ENCODE measurements at regions not wholly inside any gene's neighbourhood (a gene's known extent, or its start where the extent isn't known, plus 50 kb on each side); places are given as distances from the start of the nearest gene placed in this dataset.

DNA sequence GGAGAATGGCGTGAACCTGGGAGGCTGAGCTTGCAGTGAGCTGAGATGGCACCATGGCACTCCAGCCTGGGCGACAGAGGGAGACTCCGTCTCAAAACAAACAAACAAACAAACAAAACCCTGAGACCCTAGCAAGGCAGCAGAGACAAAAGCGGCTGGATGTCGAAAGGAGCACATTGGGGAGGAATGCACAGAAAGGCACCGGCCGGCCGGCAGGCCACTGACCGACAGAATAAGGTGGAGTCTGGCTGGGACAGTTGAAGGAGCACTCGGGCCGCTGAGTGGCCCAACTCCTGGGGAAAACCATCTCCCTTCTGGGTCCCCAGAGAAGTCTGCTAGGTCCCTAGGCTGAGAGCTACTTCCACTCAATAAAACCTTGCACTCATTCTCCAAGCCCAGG, 256.2 kb downstream of the KIF21A start (continued):
- no peak for TF ChIP-seq HNF4A (conservative IDR thresholded peaks at IDR 0.05)

DNA sequence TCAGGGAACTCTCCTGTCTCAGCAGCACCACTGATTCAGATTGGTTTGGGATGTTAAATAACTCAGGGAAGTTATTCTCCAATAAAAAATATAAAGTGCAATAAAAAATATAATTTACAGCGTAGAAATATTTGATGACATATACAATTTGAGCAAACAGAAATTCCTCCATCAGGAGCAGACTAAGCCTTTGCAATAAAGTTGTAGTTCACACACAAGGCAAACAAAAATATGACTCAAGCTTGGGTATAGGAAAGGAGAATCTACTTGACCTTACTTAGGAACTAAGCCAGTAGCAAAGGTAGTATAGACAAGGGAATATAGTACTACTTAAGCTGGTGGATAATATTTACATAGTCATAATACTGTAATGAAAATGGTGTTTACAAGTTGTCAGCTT, 264.1 kb downstream of the KIF21A start:
- no peak overlapping the region for H3K27ac ChIP-seq (ENCODE audit: low read depth in 1 of 2, low read length in 2 of 2)
- no peaks in the 10 kb centered on the region for H3K36me3 ChIP-seq (ENCODE audit: control insufficient read depth in 4 of 4, insufficient read depth in 3 of 4, low read depth in 1 of 4, low read length in 3 of 4)
- TF ChIP-seq FOXA1 (IDR thresholded peaks at IDR 0.05), result no peak
- no peak for TF ChIP-seq RXRA (IDR thresholded peaks at IDR 0.05)
- TF ChIP-seq HNF4G (IDR thresholded peaks at IDR 0.05), result no peak
- no peak for TF ChIP-seq YY1 (IDR thresholded peaks at IDR 0.05)
- no peak for TF ChIP-seq NR2F2 (IDR thresholded peaks at IDR 0.05)
- TF ChIP-seq GABPA (IDR thresholded peaks at IDR 0.05 in 1 of 2, conservative IDR thresholded peaks at IDR 0.05 in 1 of 2), result no peak
- no peak for TF ChIP-seq MAX (IDR thresholded peaks at IDR 0.05)
- TF ChIP-seq, protein P1, sequence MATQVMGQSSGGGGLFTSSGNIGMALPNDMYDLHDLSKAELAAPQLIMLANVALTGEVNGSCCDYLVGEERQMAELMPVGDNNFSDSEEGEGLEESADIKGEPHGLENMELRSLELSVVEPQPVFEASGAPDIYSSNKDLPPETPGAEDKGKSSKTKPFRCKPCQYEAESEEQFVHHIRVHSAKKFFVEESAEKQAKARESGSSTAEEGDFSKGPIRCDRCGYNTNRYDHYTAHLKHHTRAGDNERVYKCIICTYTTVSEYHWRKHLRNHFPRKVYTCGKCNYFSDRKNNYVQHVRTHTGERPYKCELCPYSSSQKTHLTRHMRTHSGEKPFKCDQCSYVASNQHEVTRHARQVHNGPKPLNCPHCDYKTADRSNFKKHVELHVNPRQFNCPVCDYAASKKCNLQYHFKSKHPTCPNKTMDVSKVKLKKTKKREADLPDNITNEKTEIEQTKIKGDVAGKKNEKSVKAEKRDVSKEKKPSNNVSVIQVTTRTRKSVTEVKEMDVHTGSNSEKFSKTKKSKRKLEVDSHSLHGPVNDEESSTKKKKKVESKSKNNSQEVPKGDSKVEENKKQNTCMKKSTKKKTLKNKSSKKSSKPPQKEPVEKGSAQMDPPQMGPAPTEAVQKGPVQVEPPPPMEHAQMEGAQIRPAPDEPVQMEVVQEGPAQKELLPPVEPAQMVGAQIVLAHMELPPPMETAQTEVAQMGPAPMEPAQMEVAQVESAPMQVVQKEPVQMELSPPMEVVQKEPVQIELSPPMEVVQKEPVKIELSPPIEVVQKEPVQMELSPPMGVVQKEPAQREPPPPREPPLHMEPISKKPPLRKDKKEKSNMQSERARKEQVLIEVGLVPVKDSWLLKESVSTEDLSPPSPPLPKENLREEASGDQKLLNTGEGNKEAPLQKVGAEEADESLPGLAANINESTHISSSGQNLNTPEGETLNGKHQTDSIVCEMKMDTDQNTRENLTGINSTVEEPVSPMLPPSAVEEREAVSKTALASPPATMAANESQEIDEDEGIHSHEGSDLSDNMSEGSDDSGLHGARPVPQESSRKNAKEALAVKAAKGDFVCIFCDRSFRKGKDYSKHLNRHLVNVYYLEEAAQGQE (IDR thresholded peaks at IDR 0.05), result no peak
- TF ChIP-seq JUND (IDR thresholded peaks at IDR 0.05), result no peak
- TF ChIP-seq, protein P2, sequence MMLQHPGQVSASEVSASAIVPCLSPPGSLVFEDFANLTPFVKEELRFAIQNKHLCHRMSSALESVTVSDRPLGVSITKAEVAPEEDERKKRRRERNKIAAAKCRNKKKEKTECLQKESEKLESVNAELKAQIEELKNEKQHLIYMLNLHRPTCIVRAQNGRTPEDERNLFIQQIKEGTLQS (IDR thresholded peaks at IDR 0.05), result no peak
- no peak for TF ChIP-seq SP1 (IDR thresholded peaks at IDR 0.05)
- TF ChIP-seq TAF1 (conservative IDR thresholded peaks at IDR 0.05), result no peak
- no peaks in the 10 kb centered on the region for H3K27me3 ChIP-seq (ENCODE audit: control insufficient read depth in 4 of 4, insufficient read depth in 4 of 4, low read length in 3 of 4)
- DNase-seq (ENCODE audit: low spot score), result no peak
- no peak overlapping the region for H3K9ac ChIP-seq (ENCODE audit: low read depth in 1 of 2, low read length in 2 of 2)
- H3K4me1 ChIP-seq (ENCODE audit: control insufficient read depth in 4 of 4, insufficient read depth in 4 of 4, low read length in 3 of 4), result no peaks in the 10 kb centered on the region
- no peak overlapping the region for H3K4me3 ChIP-seq (ENCODE audit: low read depth in 1 of 3, low read length in 3 of 3)
- H3K9me3 ChIP-seq (ENCODE audit: control insufficient read depth in 4 of 4, low read length in 3 of 4), result no peaks in the 10 kb centered on the region
- 51% methylated on average over 1 of the region's 1 CpG for WGBS

DNA sequence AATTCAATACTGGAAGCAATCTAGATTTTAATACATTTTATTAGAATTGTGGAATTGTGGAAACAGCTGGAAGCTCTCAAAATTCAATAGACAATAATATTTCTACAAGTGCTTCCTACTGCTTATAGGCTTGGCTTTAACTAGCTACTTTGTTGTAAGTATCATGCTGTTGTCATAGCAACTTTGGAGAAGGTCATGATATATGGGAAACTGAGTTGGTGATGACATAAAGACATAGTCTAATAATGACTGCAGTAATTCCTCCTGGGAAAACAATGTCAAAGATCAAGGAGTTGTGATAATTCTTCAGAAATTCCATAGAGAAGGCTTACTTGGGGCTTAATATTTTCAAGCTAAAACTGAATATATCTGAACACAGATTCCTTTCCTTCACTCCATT, 266.6 kb downstream of the KIF21A start:
- H3K9ac ChIP-seq (ENCODE audit: low read depth in 1 of 2, low read length in 2 of 2), result no peak overlapping the region
- H3K27me3 ChIP-seq (ENCODE audit: control insufficient read depth in 4 of 4, insufficient read depth in 4 of 4, low read length in 3 of 4), result no peaks in the 10 kb centered on the region
- TF ChIP-seq HNF4A (conservative IDR thresholded peaks at IDR 0.05) (no peak), RXRA (IDR thresholded peaks at IDR 0.05) (no peak), MAX (IDR thresholded peaks at IDR 0.05) (no peak), CTCF (IDR thresholded peaks at IDR 0.05; ENCODE audit: low read depth, low read length, missing input control) (no peak), FOXA2 (IDR thresholded peaks at IDR 0.05) (no peak), TAF1 (conservative IDR thresholded peaks at IDR 0.05) (no peak), JUND (IDR thresholded peaks at IDR 0.05) (no peak), HNF4G (IDR thresholded peaks at IDR 0.05) (no peak), FOXA1 (IDR thresholded peaks at IDR 0.05) (no peak), RAD21 (IDR thresholded peaks at IDR 0.05) (no peak), GABPA (IDR thresholded peaks at IDR 0.05 in 1 of 2, conservative IDR thresholded peaks at IDR 0.05 in 1 of 2) (no peak)
- TF ChIP-seq, protein P2 (IDR thresholded peaks at IDR 0.05), result no peak
- TF ChIP-seq, protein P3, sequence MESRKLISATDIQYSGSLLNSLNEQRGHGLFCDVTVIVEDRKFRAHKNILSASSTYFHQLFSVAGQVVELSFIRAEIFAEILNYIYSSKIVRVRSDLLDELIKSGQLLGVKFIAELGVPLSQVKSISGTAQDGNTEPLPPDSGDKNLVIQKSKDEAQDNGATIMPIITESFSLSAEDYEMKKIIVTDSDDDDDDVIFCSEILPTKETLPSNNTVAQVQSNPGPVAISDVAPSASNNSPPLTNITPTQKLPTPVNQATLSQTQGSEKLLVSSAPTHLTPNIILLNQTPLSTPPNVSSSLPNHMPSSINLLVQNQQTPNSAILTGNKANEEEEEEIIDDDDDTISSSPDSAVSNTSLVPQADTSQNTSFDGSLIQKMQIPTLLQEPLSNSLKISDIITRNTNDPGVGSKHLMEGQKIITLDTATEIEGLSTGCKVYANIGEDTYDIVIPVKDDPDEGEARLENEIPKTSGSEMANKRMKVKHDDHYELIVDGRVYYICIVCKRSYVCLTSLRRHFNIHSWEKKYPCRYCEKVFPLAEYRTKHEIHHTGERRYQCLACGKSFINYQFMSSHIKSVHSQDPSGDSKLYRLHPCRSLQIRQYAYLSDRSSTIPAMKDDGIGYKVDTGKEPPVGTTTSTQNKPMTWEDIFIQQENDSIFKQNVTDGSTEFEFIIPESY (IDR thresholded peaks at IDR 0.05), result no peak
- TF ChIP-seq, protein P1 (IDR thresholded peaks at IDR 0.05), result no peak
- no peaks in the 10 kb centered on the region for H3K4me1 ChIP-seq (ENCODE audit: control insufficient read depth in 4 of 4, insufficient read depth in 4 of 4, low read length in 3 of 4)
- no peaks in the 10 kb centered on the region for H3K9me3 ChIP-seq (ENCODE audit: control insufficient read depth in 4 of 4, low read length in 3 of 4)
- no peak overlapping the region for H3K27ac ChIP-seq (ENCODE audit: low read depth in 1 of 2, low read length in 2 of 2)
- no peak for DNase-seq (ENCODE audit: low spot score)
- no peaks in the 10 kb centered on the region for H3K36me3 ChIP-seq (ENCODE audit: control insufficient read depth in 4 of 4, insufficient read depth in 3 of 4, low read depth in 1 of 4, low read length in 3 of 4)
- no peak overlapping the region for H3K4me3 ChIP-seq (ENCODE audit: low read depth in 1 of 3, low read length in 3 of 3)

All from liver (tissue), 8 donors.